Progenitor cell of endocrine pancreas (in vitro differentiated cells): ENCODE measurements at regions not wholly inside any gene's neighbourhood (a gene's known extent, or its start where the extent isn't known, plus 50 kb on each side); places are given as distances from the start of the nearest gene placed in this dataset.

Source experiments
- DNase-seq: peaks from one replicate; pipeline ENCODE4 v3.0.0; 2021; ENCODE audit warnings: low spot score; ENCODE audit not compliant: unreplicated experiment
- H3K27ac Mint-ChIP-seq: 2 replicates; pipeline ENCODE4 v1.8.0; 2021; ENCODE audit warnings: mild to moderate bottlenecking, moderate library complexity, mixed read lengths
- H3K27me3 Mint-ChIP-seq: 2 replicates; pipeline ENCODE4 v1.8.0; 2021; ENCODE audit warnings: mixed read lengths
- H3K36me3 Mint-ChIP-seq: 2 replicates; pipeline ENCODE4 v1.8.0; 2022; ENCODE audit warnings: mixed read lengths; ENCODE audit not compliant: insufficient read depth
- H3K4me1 Mint-ChIP-seq: 2 replicates; pipeline ENCODE4 v1.8.0; 2021; ENCODE audit warnings: low read depth, mixed read lengths
- H3K4me3 Mint-ChIP-seq: 2 replicates; pipeline ENCODE4 v1.8.0; 2021; ENCODE audit warnings: low read depth, mild to moderate bottlenecking, moderate library complexity, mixed read lengths
- H3K9me3 Mint-ChIP-seq: 2 replicates; pipeline ENCODE4 v1.8.0; 2021; ENCODE audit warnings: low read depth, mixed read lengths
- TF ChIP-seq, protein P1 (sequence below): fragments of 200-600 bp; sonication (generic); IDR thresholded peaks from one replicate; pipeline ENCODE4 v1.5.0; 2021; ENCODE audit warnings: antibody characterized with exemption, mild to moderate bottlenecking; ENCODE audit not compliant: unreplicated experiment

DNA sequence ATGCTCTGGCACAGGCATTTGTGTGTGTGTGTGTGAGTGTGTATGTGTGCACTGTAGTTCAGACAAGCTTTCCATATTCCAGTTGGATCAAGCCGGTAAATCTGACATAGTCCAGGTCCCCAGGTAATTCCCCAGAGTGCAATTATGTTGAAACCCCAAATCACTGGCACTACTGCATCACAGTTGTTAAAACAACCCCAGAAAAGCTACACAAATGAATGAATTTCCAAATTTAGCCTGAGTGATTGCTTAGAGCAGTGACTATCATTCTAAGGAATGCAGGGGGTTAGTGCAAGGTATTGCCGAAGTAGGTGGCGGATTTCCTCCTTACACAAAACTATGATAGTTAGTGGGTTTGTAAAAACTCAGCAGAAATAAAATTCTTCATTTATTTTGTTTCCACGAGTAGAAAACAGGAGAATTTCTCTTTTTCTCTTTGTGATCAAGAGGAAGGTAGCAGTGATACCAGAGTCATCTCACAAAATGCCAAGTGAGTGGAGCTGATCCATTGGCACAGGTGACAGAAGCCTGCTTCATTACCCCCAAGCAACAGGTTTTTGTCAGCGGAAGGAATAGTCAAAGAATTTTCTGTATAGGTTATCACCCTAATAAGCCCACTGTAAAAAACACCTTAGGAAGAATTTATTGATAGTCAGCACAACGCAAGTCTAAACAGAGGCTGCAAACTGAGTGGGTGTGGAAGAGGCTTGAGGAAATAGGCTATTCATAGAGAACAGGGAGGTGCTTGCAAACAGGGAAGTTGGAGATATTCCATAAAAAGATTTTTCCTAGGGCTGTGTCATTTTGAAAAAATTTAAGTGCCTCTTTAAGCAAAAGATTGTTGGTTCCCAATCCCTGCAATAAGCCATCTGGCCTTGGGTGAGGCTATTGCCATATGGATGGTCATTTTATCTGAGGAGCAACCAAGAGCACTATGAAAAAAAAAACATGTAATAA, 385.1 kb downstream of the CHSY3 start:
- no peak for DNase-seq
- Mint-ChIP-seq H3K4me1 (peaks cover 8% of the 10 kb centered on the region), H3K4me3 (no peak overlapping the region), H3K36me3 (no peaks in the 10 kb centered on the region), H3K27me3 (no peaks in the 10 kb centered on the region), H3K27ac (no peak overlapping the region), H3K9me3 (peaks cover 5% of the 10 kb centered on the region)
- TF ChIP-seq, protein P1, sequence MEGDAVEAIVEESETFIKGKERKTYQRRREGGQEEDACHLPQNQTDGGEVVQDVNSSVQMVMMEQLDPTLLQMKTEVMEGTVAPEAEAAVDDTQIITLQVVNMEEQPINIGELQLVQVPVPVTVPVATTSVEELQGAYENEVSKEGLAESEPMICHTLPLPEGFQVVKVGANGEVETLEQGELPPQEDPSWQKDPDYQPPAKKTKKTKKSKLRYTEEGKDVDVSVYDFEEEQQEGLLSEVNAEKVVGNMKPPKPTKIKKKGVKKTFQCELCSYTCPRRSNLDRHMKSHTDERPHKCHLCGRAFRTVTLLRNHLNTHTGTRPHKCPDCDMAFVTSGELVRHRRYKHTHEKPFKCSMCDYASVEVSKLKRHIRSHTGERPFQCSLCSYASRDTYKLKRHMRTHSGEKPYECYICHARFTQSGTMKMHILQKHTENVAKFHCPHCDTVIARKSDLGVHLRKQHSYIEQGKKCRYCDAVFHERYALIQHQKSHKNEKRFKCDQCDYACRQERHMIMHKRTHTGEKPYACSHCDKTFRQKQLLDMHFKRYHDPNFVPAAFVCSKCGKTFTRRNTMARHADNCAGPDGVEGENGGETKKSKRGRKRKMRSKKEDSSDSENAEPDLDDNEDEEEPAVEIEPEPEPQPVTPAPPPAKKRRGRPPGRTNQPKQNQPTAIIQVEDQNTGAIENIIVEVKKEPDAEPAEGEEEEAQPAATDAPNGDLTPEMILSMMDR, result no peak

DNA sequence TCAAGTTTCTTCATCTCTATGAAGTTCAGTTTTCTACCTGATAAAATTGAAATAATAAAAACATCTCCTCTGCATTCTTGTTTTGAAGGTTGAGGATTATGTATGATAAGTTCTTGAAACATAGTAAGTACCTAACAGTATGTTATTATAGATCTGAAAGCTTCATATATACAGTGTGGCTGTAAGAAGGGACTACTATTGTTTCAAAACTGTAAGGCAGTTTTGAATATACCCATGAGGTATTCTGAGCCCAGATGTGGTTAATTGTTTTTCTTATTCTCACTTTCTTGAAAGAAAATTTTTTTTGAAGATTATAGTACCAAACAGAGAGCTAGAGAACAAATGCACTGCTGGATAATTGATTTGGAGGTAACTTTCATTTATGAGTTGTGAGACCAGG, 383.2 kb downstream of the CHSY3 start:
- H3K4me1 Mint-ChIP-seq, result peaks cover 6% of the 10 kb centered on the region
- no peaks in the 10 kb centered on the region for H3K36me3 Mint-ChIP-seq
- H3K9me3 Mint-ChIP-seq, result peaks cover 5% of the 10 kb centered on the region
- no peak overlapping the region for H3K27ac Mint-ChIP-seq
- H3K4me3 Mint-ChIP-seq, result no peak overlapping the region
- TF ChIP-seq, protein P1, result no peak
- H3K27me3 Mint-ChIP-seq, result no peaks in the 10 kb centered on the region
- no peak for DNase-seq

DNA sequence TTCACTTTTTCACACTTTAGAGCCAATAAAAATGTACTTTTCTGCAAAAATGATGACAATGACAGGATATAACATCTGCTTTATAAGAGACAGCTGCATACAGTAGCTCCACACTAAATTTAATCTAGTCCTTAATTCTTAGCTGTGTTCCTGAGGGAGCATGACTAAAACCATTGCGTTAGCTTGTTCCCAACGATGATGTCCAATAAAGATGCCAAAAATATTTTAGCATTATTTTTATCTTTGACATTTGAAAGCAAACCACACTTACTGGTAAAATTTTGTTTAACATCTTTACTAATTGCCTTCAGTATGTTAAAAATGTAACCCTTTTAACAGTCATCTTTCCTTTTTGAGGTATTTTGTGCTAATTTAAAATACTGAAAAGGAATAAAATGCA, 382.7 kb downstream of the CHSY3 start:
- Mint-ChIP-seq H3K4me1 (peaks cover 2% of the 10 kb centered on the region), H3K27me3 (no peaks in the 10 kb centered on the region), H3K4me3 (no peak overlapping the region), H3K9me3 (peaks cover 5% of the 10 kb centered on the region), H3K27ac (no peak overlapping the region), H3K36me3 (no peaks in the 10 kb centered on the region)
- no peak for DNase-seq
- TF ChIP-seq, protein P1, result no peak

DNA sequence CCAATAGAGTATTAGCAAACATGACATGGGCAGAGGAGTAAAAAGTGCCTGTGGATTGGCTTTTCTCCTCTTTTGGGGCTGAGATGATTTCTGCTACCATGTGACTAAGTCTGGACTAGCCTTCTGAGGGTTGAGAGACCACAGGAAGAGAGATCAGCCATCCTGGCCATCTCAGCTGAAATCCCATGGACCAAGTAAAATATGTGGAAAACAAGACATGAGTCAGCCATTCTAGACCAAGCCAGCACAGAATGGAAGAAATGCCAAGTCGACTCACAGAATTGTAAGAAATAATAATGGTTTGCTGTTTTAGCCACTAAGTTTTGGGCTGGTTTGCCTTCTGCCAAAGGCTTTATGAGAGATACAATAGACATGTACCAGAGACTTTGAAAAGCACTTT, 377.8 kb downstream of the CHSY3 start:
- H3K9me3 Mint-ChIP-seq, result peaks cover 3% of the 10 kb centered on the region
- H3K27me3 Mint-ChIP-seq, result no peaks in the 10 kb centered on the region
- no peak overlapping the region for H3K27ac Mint-ChIP-seq
- no peaks in the 10 kb centered on the region for H3K36me3 Mint-ChIP-seq
- H3K4me3 Mint-ChIP-seq, result no peak overlapping the region
- TF ChIP-seq, protein P1, result no peak
- H3K4me1 Mint-ChIP-seq, result no peaks in the 10 kb centered on the region
- no peak for DNase-seq

DNA sequence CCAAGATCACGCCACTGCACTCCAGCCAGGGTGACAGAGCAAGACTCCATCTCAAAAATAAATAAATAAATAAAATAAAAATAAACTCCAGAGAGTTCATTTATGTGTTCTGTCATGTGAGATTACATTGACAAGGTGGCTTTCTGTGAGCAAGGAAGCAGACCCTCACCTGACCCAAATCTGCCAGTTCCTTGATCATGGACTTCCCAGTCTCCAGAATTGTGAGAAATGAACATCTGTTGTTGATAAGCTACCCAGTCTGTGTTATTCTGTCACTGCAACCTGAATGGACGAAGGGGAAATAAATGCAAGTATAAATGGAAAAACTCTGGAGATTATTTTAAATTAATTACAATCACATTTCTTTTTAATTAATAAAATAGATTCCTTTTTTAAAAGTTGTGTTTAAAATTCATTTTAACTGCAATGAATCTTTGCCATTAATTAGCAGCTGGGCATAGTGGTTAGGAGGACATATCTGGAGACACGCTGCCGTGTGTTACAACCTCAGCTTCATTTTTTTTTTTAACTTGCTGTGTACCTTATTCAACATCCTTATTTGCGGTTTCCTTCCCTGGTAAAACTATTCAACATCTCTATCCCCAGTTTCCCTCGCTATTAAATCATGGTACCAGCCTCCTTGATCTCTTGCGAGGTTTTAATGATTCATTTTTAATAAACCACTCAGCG, 376.4 kb downstream of the CHSY3 start:
- Mint-ChIP-seq H3K9me3 (peaks cover 5% of the 10 kb centered on the region), H3K36me3 (no peaks in the 10 kb centered on the region), H3K4me3 (no peak overlapping the region), H3K4me1 (no peaks in the 10 kb centered on the region), H3K27me3 (no peaks in the 10 kb centered on the region), H3K27ac (no peak overlapping the region)
- no peak for DNase-seq
- TF ChIP-seq, protein P1, result no peak
